ENCODE measurements at regions not wholly inside any gene's neighbourhood (a gene's known extent, or its start where the extent isn't known, plus 50 kb on each side); places are given as distances from the start of the nearest gene placed in this dataset.

- TF ChIP-seq POLR2A (IDR thresholded peaks at IDR 0.05; ENCODE audit: extremely low read depth, insufficient read length) (no peak), CTCF (IDR thresholded peaks at IDR 0.05; ENCODE audit: low read depth, low read length) (no peak), MAX (IDR thresholded peaks at IDR 0.05; ENCODE audit: low read depth, low read length) (no peak), MYC (IDR thresholded peaks at IDR 0.05; ENCODE audit: low read depth, low read length) (no peak)
Observed at GRCh38 chr11:98137437-98137836, 883.3 kb upstream of the CNTN5 start.

Measured in NB4 (cell line).